ENCODE measurements at regions not wholly inside any gene's neighbourhood (a gene's known extent, or its start where the extent isn't known, plus 50 kb on each side); places are given as distances from the start of the nearest gene placed in this dataset.

DNA sequence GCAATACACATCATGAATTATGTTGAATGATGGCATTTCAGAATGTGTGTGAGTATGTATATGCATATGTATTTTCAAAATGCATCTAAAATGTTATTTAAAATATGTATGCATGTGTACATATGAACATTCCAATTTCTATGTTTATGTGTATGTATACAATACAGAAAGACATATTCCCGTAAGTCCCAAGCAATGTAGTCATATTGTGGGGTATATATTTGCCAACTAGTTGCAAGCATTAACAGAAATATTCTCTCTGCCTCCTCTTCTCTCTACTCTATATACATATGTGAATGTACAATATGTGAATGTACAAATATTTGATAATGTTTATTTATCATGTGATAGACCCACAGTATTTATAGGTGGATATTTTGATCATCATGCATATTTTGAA is 345.8 kb upstream of the ZEB2 start:
- TF ChIP-seq, protein P1, sequence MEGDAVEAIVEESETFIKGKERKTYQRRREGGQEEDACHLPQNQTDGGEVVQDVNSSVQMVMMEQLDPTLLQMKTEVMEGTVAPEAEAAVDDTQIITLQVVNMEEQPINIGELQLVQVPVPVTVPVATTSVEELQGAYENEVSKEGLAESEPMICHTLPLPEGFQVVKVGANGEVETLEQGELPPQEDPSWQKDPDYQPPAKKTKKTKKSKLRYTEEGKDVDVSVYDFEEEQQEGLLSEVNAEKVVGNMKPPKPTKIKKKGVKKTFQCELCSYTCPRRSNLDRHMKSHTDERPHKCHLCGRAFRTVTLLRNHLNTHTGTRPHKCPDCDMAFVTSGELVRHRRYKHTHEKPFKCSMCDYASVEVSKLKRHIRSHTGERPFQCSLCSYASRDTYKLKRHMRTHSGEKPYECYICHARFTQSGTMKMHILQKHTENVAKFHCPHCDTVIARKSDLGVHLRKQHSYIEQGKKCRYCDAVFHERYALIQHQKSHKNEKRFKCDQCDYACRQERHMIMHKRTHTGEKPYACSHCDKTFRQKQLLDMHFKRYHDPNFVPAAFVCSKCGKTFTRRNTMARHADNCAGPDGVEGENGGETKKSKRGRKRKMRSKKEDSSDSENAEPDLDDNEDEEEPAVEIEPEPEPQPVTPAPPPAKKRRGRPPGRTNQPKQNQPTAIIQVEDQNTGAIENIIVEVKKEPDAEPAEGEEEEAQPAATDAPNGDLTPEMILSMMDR (conservative IDR thresholded peaks at IDR 0.05; ENCODE audit: low read depth, low read length) = no peak
- no peak for TF ChIP-seq EZH2 (IDR thresholded peaks at IDR 0.05; ENCODE audit: borderline replicate concordance, low read depth, low read length, poor library complexity, severe bottlenecking)
